Breast epithelium (tissue), 4 donors: ENCODE measurements at regions not wholly inside any gene's neighbourhood (a gene's known extent, or its start where the extent isn't known, plus 50 kb on each side); places are given as distances from the start of the nearest gene placed in this dataset.

Source experiments
- DNase-seq, 2 donors: peaks; one replicate each; pipeline ENCODE4 v3.0.0-alpha.2; 2019; ENCODE audit warnings: low spot score in 2 of 2
- H3K27ac ChIP-seq, 2 donors: fragments of 200-600 bp; sonication (generic) in 1 of 2; one replicate each; pipeline ENCODE4 v1.5.1; 2016 to 2019; ENCODE audit warnings: mild to moderate bottlenecking in 1 of 2
- H3K27me3 ChIP-seq, 2 donors: fragments of 200-600 bp; sonication (generic) in 1 of 2; one replicate each; pipeline versions ENCODE4 v1.5.1 to v1.6.0; 2017 to 2019; ENCODE audit warnings: control low read depth in 1 of 2, mild to moderate bottlenecking in 1 of 2
- H3K36me3 ChIP-seq: fragments of 200-600 bp; one replicate; pipeline ENCODE4 v1.5.1; 2019
- H3K4me1 ChIP-seq, 2 donors: fragments of 200-600 bp; sonication (generic); one replicate each; pipeline ENCODE4 v1.5.1; 2016 to 2019; ENCODE audit warnings: control low read depth in 1 of 2
- H3K4me3 ChIP-seq, 3 donors: fragments of 200-600 bp; sonication (generic); 1 replicate in 2 of 3; 2 replicates in 1 of 3; pipeline ENCODE4 v1.5.1; 2016 to 2019; ENCODE audit warnings: mild to moderate bottlenecking in 3 of 3, moderate library complexity in 2 of 3
- H3K9me3 ChIP-seq, 2 donors: fragments of 200-600 bp; sonication (generic) in 1 of 2; one replicate each; pipeline ENCODE4 v1.5.1; 2016 to 2019; ENCODE audit warnings: control low read depth in 1 of 2
- POLR2A ChIP-seq: fragments of 450-650 bp; IDR thresholded peaks from one replicate; pipeline ENCODE4 v1.6.1; 2016; ENCODE audit warnings: antibody characterized with exemption, mild to moderate bottlenecking, moderate library complexity
- POLR2AphosphoS5 ChIP-seq, 3 donors: sonication (generic); formaldehyde crosslinking; IDR thresholded peaks; one replicate each; pipeline ENCODE4 v1.6.1; 2017; ENCODE audit warnings: antibody characterized with exemption in 3 of 3
- intact Hi-C: fragments of 100-400 bp; cut with DNase I; formaldehyde crosslinking; loops from one replicate; pipeline ENCODE4 v1.15.1; 2023; ENCODE audit warnings: low total_unique reads
- TF ChIP-seq, protein P1 (sequence below), 3 donors: fragments of 450-650 bp; IDR thresholded peaks; one replicate each; pipeline ENCODE4 v1.5.1; 2016 to 2017; ENCODE audit warnings: antibody characterized with exemption in 3 of 3, mild to moderate bottlenecking in 3 of 3, moderate library complexity in 3 of 3

DNA sequence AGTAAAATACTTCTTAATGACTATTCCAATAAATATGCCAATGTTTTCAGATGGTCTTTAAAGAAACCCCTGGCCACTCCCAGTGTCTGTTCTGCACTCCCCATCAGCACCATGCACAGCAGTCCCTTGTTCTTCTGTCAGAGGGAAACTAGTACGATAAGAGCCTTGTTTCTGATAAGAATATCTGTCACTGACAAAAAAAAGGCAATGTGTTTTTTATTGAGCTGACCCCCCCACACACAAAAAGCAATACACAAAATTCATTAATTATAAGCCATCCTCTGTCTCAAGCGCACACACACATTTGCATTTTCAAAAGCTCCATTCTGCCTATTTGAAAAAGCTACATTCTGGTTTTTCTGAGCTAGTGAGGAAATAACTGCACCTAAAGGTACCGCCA, 119.1 kb downstream of the ENC1 start:
- Histone ChIP-seq H3K36me3 (no peaks in the 10 kb centered on the region), H3K27ac (no peak overlapping the region), H3K4me3 (no peak overlapping the region), H3K9me3 (peaks cover 10 to 12% of the 10 kb centered on the region in 2 donors), H3K4me1 (no peaks in the 10 kb centered on the region), H3K27me3 (no peaks in the 10 kb centered on the region)
- TF ChIP-seq POLR2AphosphoS5 (IDR thresholded peaks at IDR 0.05): no peak
- TF ChIP-seq, protein P1, sequence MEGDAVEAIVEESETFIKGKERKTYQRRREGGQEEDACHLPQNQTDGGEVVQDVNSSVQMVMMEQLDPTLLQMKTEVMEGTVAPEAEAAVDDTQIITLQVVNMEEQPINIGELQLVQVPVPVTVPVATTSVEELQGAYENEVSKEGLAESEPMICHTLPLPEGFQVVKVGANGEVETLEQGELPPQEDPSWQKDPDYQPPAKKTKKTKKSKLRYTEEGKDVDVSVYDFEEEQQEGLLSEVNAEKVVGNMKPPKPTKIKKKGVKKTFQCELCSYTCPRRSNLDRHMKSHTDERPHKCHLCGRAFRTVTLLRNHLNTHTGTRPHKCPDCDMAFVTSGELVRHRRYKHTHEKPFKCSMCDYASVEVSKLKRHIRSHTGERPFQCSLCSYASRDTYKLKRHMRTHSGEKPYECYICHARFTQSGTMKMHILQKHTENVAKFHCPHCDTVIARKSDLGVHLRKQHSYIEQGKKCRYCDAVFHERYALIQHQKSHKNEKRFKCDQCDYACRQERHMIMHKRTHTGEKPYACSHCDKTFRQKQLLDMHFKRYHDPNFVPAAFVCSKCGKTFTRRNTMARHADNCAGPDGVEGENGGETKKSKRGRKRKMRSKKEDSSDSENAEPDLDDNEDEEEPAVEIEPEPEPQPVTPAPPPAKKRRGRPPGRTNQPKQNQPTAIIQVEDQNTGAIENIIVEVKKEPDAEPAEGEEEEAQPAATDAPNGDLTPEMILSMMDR (IDR thresholded peaks at IDR 0.05): no peak
- no peak for TF ChIP-seq POLR2A
- intact Hi-C loops: no loop called here
- no peak for DNase-seq

DNA sequence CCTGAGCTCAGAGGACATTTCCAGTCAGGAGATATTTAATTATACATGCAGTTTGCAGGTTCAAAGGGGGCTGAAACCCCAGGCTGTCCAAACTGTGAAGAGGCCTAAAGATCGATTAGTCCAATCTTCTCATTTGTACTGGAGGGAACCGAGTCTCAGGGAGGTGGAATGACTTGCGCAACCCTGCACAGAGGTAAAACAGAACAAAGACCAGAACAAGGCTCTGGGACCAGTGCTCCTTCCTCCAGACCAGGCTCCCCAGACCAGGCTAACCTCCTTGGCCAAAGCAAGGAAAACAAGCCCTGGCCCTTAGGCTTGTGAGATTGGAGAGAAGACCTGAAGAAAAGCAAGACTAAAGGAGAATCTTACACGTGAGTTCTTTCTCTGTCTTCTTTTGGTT, 120.8 kb downstream of the ENC1 start:
- intact Hi-C loops: no loop called here
- H3K4me1 ChIP-seq: no peaks in the 10 kb centered on the region
- H3K27me3 ChIP-seq: no peaks in the 10 kb centered on the region
- no peaks in the 10 kb centered on the region for H3K36me3 ChIP-seq
- H3K4me3 ChIP-seq: no peak overlapping the region
- no peak for DNase-seq
- H3K9me3 ChIP-seq: peaks cover 10 to 12% of the 10 kb centered on the region in 2 donors
- TF ChIP-seq POLR2A (no peak), POLR2AphosphoS5 (IDR thresholded peaks at IDR 0.05) (no peak)
- TF ChIP-seq, protein P1 (IDR thresholded peaks at IDR 0.05): no peak
- H3K27ac ChIP-seq: no peak overlapping the region

DNA sequence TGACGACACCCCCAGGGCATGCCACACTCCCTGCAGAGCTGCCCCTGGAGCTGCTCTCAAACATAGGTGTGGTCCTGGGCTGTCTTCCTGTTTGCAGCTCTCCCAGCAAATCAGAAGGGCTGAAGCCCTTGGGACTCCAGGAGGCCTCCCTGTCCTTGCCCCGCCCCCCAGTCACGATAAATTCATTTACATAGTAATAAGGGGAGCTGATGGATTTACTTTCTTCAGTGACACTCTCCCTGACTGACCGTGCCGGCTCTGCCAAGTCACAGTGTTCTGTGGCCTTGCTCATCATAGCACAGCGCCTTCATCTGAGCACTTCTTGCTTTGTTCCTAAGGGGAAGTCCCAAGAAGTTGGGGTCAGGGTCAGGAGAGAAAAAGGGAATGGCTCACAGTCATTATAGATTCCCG, 121.4 kb downstream of the ENC1 start:
- Histone ChIP-seq H3K27me3 (no peaks in the 10 kb centered on the region), H3K36me3 (no peaks in the 10 kb centered on the region), H3K27ac (no peak overlapping the region), H3K4me1 (no peaks in the 10 kb centered on the region), H3K9me3 (peaks cover 9 to 12% of the 10 kb centered on the region in 2 donors), H3K4me3 (no peak overlapping the region)
- TF ChIP-seq POLR2AphosphoS5 (IDR thresholded peaks at IDR 0.05) (no peak), POLR2A (no peak)
- TF ChIP-seq, protein P1 (IDR thresholded peaks at IDR 0.05): no peak
- intact Hi-C loops: no loop called here
- no peak for DNase-seq

DNA sequence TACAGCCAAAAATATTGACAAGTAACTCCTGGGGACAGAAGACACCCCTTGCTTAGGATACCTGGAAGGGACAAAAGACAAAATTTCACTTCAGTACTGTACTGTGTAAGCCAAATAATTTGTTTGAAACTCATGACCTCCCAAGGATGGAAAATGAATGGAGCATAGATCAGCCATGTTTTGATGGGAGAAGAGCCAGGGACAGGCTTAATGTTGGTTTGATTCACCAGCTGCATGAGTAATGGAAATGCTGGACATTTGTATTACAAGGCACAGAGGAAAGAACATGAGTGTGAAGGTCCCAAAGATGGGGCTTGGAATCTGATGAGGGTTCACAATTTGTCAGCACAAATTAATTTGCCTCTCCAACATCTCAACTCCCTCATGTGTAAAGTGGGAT, 122.8 kb downstream of the ENC1 start:
- no peak overlapping the region for H3K27ac ChIP-seq
- DNase-seq: no peak

DNA sequence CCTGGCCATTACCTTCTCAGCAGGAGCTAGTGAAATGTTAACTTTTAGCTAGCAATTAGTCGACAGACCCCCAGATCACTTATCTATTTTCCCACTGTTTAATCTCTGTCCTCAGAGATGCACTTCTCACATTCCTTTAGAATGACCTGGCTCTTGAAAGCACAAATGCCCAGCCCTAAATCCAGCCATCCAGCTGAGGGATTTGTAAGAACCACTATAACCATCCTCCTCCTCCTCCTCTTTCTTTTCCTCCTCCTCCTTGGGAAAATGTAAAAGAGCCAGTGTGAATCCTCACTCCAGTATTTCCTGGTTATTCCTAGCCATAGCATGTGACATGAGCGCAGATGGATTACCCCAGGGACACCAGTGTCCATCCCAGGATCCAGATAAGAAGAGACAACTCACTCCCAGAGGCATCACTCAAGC, 124.3 kb downstream of the ENC1 start:
- no peak overlapping the region for H3K4me3 ChIP-seq
- H3K27ac ChIP-seq: no peak overlapping the region
- intact Hi-C loops: no loop called here
- no peaks in the 10 kb centered on the region for H3K36me3 ChIP-seq
- no peaks in the 10 kb centered on the region for H3K27me3 ChIP-seq
- no peaks in the 10 kb centered on the region for H3K9me3 ChIP-seq
- H3K4me1 ChIP-seq: no peaks in the 10 kb centered on the region
- no peak for DNase-seq
- TF ChIP-seq POLR2A (no peak), POLR2AphosphoS5 (IDR thresholded peaks at IDR 0.05) (no peak)
- TF ChIP-seq, protein P1 (IDR thresholded peaks at IDR 0.05): no peak

More for the DNA sequence above, 122.8 kb downstream of the ENC1 start:
- Histone ChIP-seq H3K36me3 (no peaks in the 10 kb centered on the region), H3K27me3 (no peaks in the 10 kb centered on the region), H3K4me1 (no peaks in the 10 kb centered on the region), H3K9me3 (no peaks in the 10 kb centered on the region), H3K4me3 (no peak overlapping the region)
- no peak for TF ChIP-seq POLR2AphosphoS5 (IDR thresholded peaks at IDR 0.05)
- TF ChIP-seq, protein P1 (IDR thresholded peaks at IDR 0.05): no peak
- TF ChIP-seq POLR2A: no peak
- intact Hi-C loops: no loop called here
